ENCODE measurements at regions not wholly inside any gene's neighbourhood (a gene's known extent, or its start where the extent isn't known, plus 50 kb on each side); places are given as distances from the start of the nearest gene placed in this dataset.
A peak's percentile ranks its signal among the peaks of the same experiment; 100 is the strongest.

DNA sequence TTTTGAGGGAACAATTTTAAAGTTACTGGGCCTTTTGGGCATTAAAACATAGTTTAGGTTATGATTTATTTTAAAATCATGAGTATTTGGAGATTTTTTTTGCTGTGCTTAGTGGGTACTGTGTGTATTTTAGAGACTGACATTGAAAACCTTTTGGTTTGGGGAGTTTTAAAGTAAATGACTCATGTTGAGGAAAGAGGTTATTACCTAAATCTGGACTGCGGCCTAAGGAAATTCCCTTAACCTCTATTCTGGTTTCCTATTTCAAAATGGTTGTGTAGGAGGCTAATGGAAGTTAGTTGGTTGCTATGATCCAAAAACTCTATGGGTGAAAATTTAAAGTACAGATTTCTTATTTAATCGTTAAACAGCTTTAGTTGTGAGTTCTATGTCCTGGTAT is 57.3 kb upstream of the DPH6 start (continued):
- TF ChIP-seq, protein P1, sequence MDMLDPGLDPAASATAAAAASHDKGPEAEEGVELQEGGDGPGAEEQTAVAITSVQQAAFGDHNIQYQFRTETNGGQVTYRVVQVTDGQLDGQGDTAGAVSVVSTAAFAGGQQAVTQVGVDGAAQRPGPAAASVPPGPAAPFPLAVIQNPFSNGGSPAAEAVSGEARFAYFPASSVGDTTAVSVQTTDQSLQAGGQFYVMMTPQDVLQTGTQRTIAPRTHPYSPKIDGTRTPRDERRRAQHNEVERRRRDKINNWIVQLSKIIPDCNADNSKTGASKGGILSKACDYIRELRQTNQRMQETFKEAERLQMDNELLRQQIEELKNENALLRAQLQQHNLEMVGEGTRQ (IDR thresholded peaks at IDR 0.05; ENCODE audit: borderline replicate concordance, low read depth, low read length) = no peak
- TF ChIP-seq YBX1 (IDR thresholded peaks at IDR 0.05) (no peak), HDGF (IDR thresholded peaks at IDR 0.05) (no peak), TCF12 (IDR thresholded peaks at IDR 0.05; ENCODE audit: low read depth, low read length) (no peak), STAT1 (conservative IDR thresholded peaks at IDR 0.05) (no peak), TCF3 (IDR thresholded peaks at IDR 0.05; ENCODE audit: borderline replicate concordance, insufficient read depth, low read depth, low read length) (no peak), HCFC1 (IDR thresholded peaks at IDR 0.05; ENCODE audit: low read length) (no peak), NR2F1 (conservative IDR thresholded peaks at IDR 0.05) (no peak; the same call in 1 of the 2 replicates), ZSCAN29 (IDR thresholded peaks at IDR 0.05) (no peak), KAT2A (conservative IDR thresholded peaks at IDR 0.05; ENCODE audit: control insufficient read depth, low read depth, low read length) (no peak), SREBF1 (IDR thresholded peaks at IDR 0.05; ENCODE audit: low read length) (no peak), ZZZ3 (IDR thresholded peaks at IDR 0.05; ENCODE audit: control insufficient read depth, insufficient read length, low read depth) (no peak), FOXM1 (IDR thresholded peaks at IDR 0.05; ENCODE audit: low read depth, low read length) (peak; percentile 58; the same call in 1 of the 2 replicates), NRF1 (conservative IDR thresholded peaks at IDR 0.05; ENCODE audit: low read depth, low read length) (no peak), SRF (IDR thresholded peaks at IDR 0.05; ENCODE audit: low read depth in 2 of 2, low read length in 2 of 2) (no peak), SPI1 (IDR thresholded peaks at IDR 0.05; ENCODE audit: borderline replicate concordance, insufficient read depth, low read depth, low read length) (no peak), NR2C1 (IDR thresholded peaks at IDR 0.05) (no peak), GATAD2B (conservative IDR thresholded peaks at IDR 0.05; ENCODE audit: low read depth) (no peak), FOS (IDR thresholded peaks at IDR 0.05; ENCODE audit: borderline replicate concordance, extremely low read depth, insufficient read length) (no peak), NR2C2 (IDR thresholded peaks at IDR 0.05; ENCODE audit: borderline replicate concordance, control insufficient read depth, insufficient read length, low read depth) (no peak), DPF2 (IDR thresholded peaks at IDR 0.05) (0 out of 2 replicates have a peak, but pooled peaks have one; percentile 26), IKZF1 (conservative IDR thresholded peaks at IDR 0.05) (no peak), BCL11A (IDR thresholded peaks at IDR 0.05; ENCODE audit: low read depth, low read length) (peak; percentile 49; the same call in 1 of the 2 replicates), RELA (IDR thresholded peaks at IDR 0.05; ENCODE audit: borderline replicate concordance, partially characterized antibody) (peak; percentile 34), EZH2 (IDR thresholded peaks at IDR 0.05; ENCODE audit: borderline replicate concordance, control insufficient read depth, low read depth, low read length) (no peak)
- TF ChIP-seq, protein P2, sequence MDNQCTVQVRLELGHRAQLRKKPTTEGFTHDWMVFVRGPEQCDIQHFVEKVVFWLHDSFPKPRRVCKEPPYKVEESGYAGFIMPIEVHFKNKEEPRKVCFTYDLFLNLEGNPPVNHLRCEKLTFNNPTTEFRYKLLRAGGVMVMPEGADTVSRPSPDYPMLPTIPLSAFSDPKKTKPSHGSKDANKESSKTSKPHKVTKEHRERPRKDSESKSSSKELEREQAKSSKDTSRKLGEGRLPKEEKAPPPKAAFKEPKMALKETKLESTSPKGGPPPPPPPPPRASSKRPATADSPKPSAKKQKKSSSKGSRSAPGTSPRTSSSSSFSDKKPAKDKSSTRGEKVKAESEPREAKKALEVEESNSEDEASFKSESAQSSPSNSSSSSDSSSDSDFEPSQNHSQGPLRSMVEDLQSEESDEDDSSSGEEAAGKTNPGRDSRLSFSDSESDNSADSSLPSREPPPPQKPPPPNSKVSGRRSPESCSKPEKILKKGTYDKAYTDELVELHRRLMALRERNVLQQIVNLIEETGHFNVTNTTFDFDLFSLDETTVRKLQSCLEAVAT (IDR thresholded peaks at IDR 0.05) = no peak
- TF ChIP-seq, protein P3, sequence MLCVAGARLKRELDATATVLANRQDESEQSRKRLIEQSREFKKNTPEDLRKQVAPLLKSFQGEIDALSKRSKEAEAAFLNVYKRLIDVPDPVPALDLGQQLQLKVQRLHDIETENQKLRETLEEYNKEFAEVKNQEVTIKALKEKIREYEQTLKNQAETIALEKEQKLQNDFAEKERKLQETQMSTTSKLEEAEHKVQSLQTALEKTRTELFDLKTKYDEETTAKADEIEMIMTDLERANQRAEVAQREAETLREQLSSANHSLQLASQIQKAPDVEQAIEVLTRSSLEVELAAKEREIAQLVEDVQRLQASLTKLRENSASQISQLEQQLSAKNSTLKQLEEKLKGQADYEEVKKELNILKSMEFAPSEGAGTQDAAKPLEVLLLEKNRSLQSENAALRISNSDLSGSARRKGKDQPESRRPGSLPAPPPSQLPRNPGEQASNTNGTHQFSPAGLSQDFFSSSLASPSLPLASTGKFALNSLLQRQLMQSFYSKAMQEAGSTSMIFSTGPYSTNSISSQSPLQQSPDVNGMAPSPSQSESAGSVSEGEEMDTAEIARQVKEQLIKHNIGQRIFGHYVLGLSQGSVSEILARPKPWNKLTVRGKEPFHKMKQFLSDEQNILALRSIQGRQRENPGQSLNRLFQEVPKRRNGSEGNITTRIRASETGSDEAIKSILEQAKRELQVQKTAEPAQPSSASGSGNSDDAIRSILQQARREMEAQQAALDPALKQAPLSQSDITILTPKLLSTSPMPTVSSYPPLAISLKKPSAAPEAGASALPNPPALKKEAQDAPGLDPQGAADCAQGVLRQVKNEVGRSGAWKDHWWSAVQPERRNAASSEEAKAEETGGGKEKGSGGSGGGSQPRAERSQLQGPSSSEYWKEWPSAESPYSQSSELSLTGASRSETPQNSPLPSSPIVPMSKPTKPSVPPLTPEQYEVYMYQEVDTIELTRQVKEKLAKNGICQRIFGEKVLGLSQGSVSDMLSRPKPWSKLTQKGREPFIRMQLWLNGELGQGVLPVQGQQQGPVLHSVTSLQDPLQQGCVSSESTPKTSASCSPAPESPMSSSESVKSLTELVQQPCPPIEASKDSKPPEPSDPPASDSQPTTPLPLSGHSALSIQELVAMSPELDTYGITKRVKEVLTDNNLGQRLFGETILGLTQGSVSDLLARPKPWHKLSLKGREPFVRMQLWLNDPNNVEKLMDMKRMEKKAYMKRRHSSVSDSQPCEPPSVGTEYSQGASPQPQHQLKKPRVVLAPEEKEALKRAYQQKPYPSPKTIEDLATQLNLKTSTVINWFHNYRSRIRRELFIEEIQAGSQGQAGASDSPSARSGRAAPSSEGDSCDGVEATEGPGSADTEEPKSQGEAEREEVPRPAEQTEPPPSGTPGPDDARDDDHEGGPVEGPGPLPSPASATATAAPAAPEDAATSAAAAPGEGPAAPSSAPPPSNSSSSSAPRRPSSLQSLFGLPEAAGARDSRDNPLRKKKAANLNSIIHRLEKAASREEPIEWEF (IDR thresholded peaks at IDR 0.05; ENCODE audit: insufficient replicate concordance, low read depth, low read length) = no peak

Data from GM12878 (cell line).